Liver (tissue), 8 donors: ENCODE measurements at regions not wholly inside any gene's neighbourhood (a gene's known extent, or its start where the extent isn't known, plus 50 kb on each side); places are given as distances from the start of the nearest gene placed in this dataset.

Experiments
- DNase-seq: peaks from one replicate; pipeline ENCODE4 v3.0.0-alpha.2; 2017; ENCODE audit warnings: low spot score
- H3K27ac ChIP-seq, 2 donors: one replicate each; pipeline ENCODE4 v1.7.0; 2013; ENCODE audit warnings: inconsistent platforms in 2 of 2, low read length in 2 of 2, control low read depth in 1 of 2, low read depth in 1 of 2, mild to moderate bottlenecking in 1 of 2
- H3K27me3 ChIP-seq, 4 donors: one replicate each; pipeline versions ENCODE4 v1.6.1 to v1.7.0; 2013; ENCODE audit warnings: low read length in 3 of 4, inconsistent platforms in 1 of 4, mild to moderate bottlenecking in 1 of 4, moderate library complexity in 1 of 4; ENCODE audit not compliant: control insufficient read depth in 4 of 4, insufficient read depth in 4 of 4
- H3K36me3 ChIP-seq, 4 donors: one replicate each; pipeline versions ENCODE4 v1.6.1 to v1.7.0; 2013; ENCODE audit warnings: low read length in 3 of 4, mild to moderate bottlenecking in 3 of 4, low read depth in 1 of 4, moderate library complexity in 1 of 4; ENCODE audit not compliant: control insufficient read depth in 4 of 4, insufficient read depth in 3 of 4
- H3K4me1 ChIP-seq, 4 donors: one replicate each; pipeline versions ENCODE4 v1.6.1 to v1.7.0; 2013; ENCODE audit warnings: low read length in 3 of 4, mild to moderate bottlenecking in 3 of 4, moderate library complexity in 1 of 4; ENCODE audit not compliant: control insufficient read depth in 4 of 4, insufficient read depth in 4 of 4
- H3K4me3 ChIP-seq, 3 donors: one replicate each; pipeline versions ENCODE4 v1.6.1 to v1.7.0; 2013; ENCODE audit warnings: low read length in 3 of 3, control low read depth in 1 of 3, low read depth in 1 of 3, mild to moderate bottlenecking in 1 of 3
- H3K9ac ChIP-seq, 2 donors: one replicate each; pipeline ENCODE4 v1.7.0; 2013; ENCODE audit warnings: low read length in 2 of 2, mild to moderate bottlenecking in 2 of 2, moderate library complexity in 2 of 2, control low read depth in 1 of 2, low read depth in 1 of 2
- H3K9me3 ChIP-seq, 4 donors: one replicate each; pipeline versions ENCODE4 v1.6.1 to v1.7.0; 2013; ENCODE audit warnings: low read length in 3 of 4; ENCODE audit not compliant: control insufficient read depth in 4 of 4
- ATF3 ChIP-seq: IDR thresholded peaks from 2 replicates; pipeline ENCODE4 v1.6.1; 2016; ENCODE audit warnings: antibody characterized with exemption
- CTCF ChIP-seq: fragments of 150-350 bp; IDR thresholded peaks from 2 replicates; pipeline ENCODE4 v1.5.1; 2017; ENCODE audit warnings: improper control_type of control experiment, low read depth, low read length; ENCODE audit not compliant: missing input control
- EGR1 ChIP-seq, 2 donors: IDR thresholded peaks; 2 replicates each; pipeline ENCODE4 v1.6.1; 2016 to 2018; ENCODE audit warnings: antibody characterized with exemption in 2 of 2, low read depth in 2 of 2
- FOXA1 ChIP-seq: IDR thresholded peaks from 2 replicates; pipeline ENCODE4 v1.6.1; 2016; ENCODE audit warnings: antibody characterized with exemption
- GABPA ChIP-seq, 2 donors: IDR thresholded peaks in 1 of 2; conservative IDR thresholded peaks in 1 of 2; 2 replicates each; pipeline ENCODE4 v1.6.1; 2016; ENCODE audit warnings: antibody characterized with exemption in 2 of 2, mild to moderate bottlenecking in 1 of 2, moderate library complexity in 1 of 2
- HNF4A ChIP-seq, 2 donors: conservative IDR thresholded peaks; 2 replicates each; pipeline ENCODE4 v1.6.1; 2016; ENCODE audit warnings: antibody characterized with exemption in 2 of 2, mild to moderate bottlenecking in 2 of 2
- JUND ChIP-seq, 2 donors: IDR thresholded peaks; 2 replicates each; pipeline ENCODE4 v1.6.1; 2016; ENCODE audit warnings: antibody characterized with exemption in 2 of 2
- MAX ChIP-seq: IDR thresholded peaks from 2 replicates; pipeline ENCODE4 v1.6.1; 2016; ENCODE audit warnings: antibody characterized with exemption
- NR2F2 ChIP-seq: IDR thresholded peaks from 2 replicates; pipeline ENCODE4 v1.6.1; 2016; ENCODE audit warnings: antibody characterized with exemption
- RAD21 ChIP-seq, 2 donors: IDR thresholded peaks; 2 replicates each; pipeline ENCODE4 v1.6.1; 2016; ENCODE audit warnings: antibody characterized with exemption in 2 of 2, mild to moderate bottlenecking in 2 of 2
- REST ChIP-seq: IDR thresholded peaks from 2 replicates; pipeline ENCODE4 v1.6.1; 2016; ENCODE audit warnings: antibody characterized with exemption, mild to moderate bottlenecking
- SP1 ChIP-seq: IDR thresholded peaks from 2 replicates; pipeline ENCODE4 v1.6.1; 2018; ENCODE audit warnings: antibody characterized with exemption, mild to moderate bottlenecking
- TAF1 ChIP-seq: conservative IDR thresholded peaks from 2 replicates; pipeline ENCODE4 v1.6.1; 2016; ENCODE audit warnings: antibody characterized with exemption, mild to moderate bottlenecking
- YY1 ChIP-seq: IDR thresholded peaks from 2 replicates; pipeline ENCODE4 v1.6.1; 2016; ENCODE audit warnings: antibody characterized with exemption, mild to moderate bottlenecking
- ZBTB33 ChIP-seq: IDR thresholded peaks from 2 replicates; pipeline ENCODE4 v1.6.1; 2016; ENCODE audit warnings: antibody characterized with exemption
- WGBS: extraction: QIAGEN DNeasy Blood & Tissue Kit; methylation state at CpG from one replicate; pipeline ENCODE4 v1.1.7; 2013; 5-methylcytosine and 5-hydroxymethylcytosine counted together
- donor health status: healthy.
- donor health status: healthy.
- donor health status: healthy.
- donor health status: healthy.
- donor health status: healthy.

- H3K4me1 ChIP-seq = no peaks in the 10 kb centered on the region
- no peaks in the 10 kb centered on the region for H3K36me3 ChIP-seq
- H3K27ac ChIP-seq = no peak overlapping the region
- 9% methylated on average over 15 of the region's 15 CpGs for WGBS
- no peak overlapping the region for H3K4me3 ChIP-seq
- TF ChIP-seq RAD21 (IDR thresholded peaks at IDR 0.05) = no peak
- no peak for TF ChIP-seq SP1
- no peak for TF ChIP-seq REST
- TF ChIP-seq ZBTB33 = no peak
- TF ChIP-seq NR2F2 = no peak
- no peak for TF ChIP-seq EGR1 (IDR thresholded peaks at IDR 0.05; ENCODE audit: low read depth in 2 of 2)
- TF ChIP-seq TAF1 = no peak
- no peak for TF ChIP-seq JUND (IDR thresholded peaks at IDR 0.05)
- no peak for TF ChIP-seq YY1
- no peak for TF ChIP-seq FOXA1
- no peak for TF ChIP-seq GABPA (IDR thresholded peaks at IDR 0.05 in 1 of 2, conservative IDR thresholded peaks at IDR 0.05 in 1 of 2)
- no peak for TF ChIP-seq ATF3
- no peak for TF ChIP-seq HNF4A (conservative IDR thresholded peaks at IDR 0.05)
- TF ChIP-seq MAX = no peak
- no peak for TF ChIP-seq CTCF
- no peak for DNase-seq
- no peak overlapping the region for H3K9ac ChIP-seq
- H3K27me3 ChIP-seq = peaks cover 4 to 38% (median 15%) of the 10 kb centered on the region in 4 donors
- H3K9me3 ChIP-seq = no peaks in the 10 kb centered on the region
Measured at GRCh38 chr6:28816339-28816908, 107.4 kb downstream of the TRIM27 start.
